PC-3 (cell line): ENCODE measurements at regions not wholly inside any gene's neighbourhood (a gene's known extent, or its start where the extent isn't known, plus 50 kb on each side); places are given as distances from the start of the nearest gene placed in this dataset.

Experiments used
- ATAC-seq: fragments of 200-7000 bp; cut with Tn5 transposase; 2 replicates; pipeline ENCODE4 v1.9.1; 2020; ENCODE audit warnings: mild to moderate bottlenecking, moderate library complexity
- BruUV-seq: library from RNA; stranded (reverse); fragments of 400-500 nt; replicated peaks from 2 replicates; lab custom pipeline; 2021; lab: Mats Ljungman, UMichigan
- CTCF ChIA-PET: fragments of 300-600 bp; sonication (Branson Sonifier 250); formaldehyde crosslinking; loops from one replicate; lab custom pipeline; 2022; ENCODE audit warnings: antibody characterized with exemption; lab: Charles Lee
- POLR2A ChIA-PET: fragments of 300-600 bp; sonication (Branson Sonifier 250); formaldehyde crosslinking; loops from one replicate; lab custom pipeline; 2022; ENCODE audit warnings: antibody characterized with exemption; ENCODE audit not compliant: unreplicated experiment; lab: Charles Lee
- DNase-seq: peaks from one replicate; pipeline ENCODE4 v3.0.0-alpha.2; 2015
- H2AFZ ChIP-seq: fragments of 300-600 bp; sonication (generic); 2 replicates; pipeline ENCODE4 v1.6.0; 2016; ENCODE audit warnings: antibody characterized with exemption, low read length
- H3F3A ChIP-seq: fragments of 300-600 bp; sonication (generic); one replicate; pipeline ENCODE4 v1.6.0; 2017; ENCODE audit warnings: antibody characterized with exemption, low read length, control low read depth, mild to moderate bottlenecking; ENCODE audit not compliant: unreplicated experiment
- H3K27ac ChIP-seq: fragments of 300-600 bp; sonication (generic); 2 replicates; pipeline ENCODE4 v1.5.1; 2016; ENCODE audit warnings: mild to moderate bottlenecking, low read length
- H3K27me3 ChIP-seq: fragments of 300-600 bp; sonication (generic); 2 replicates; pipeline ENCODE4 v1.6.1; 2016; ENCODE audit warnings: low read length, mixed read lengths
- H3K36me3 ChIP-seq: fragments of 300-600 bp; sonication (generic); 2 replicates; pipeline ENCODE4 v1.6.1; 2016; ENCODE audit warnings: low read depth, mixed run types, low read length, mixed read lengths
- H3K4me1 ChIP-seq: fragments of 300-600 bp; sonication (generic); 2 replicates; pipeline ENCODE4 v1.5.1; 2016; ENCODE audit warnings: low read length; ENCODE audit not compliant: insufficient read depth
- H3K4me2 ChIP-seq: fragments of 300-600 bp; sonication (generic); 2 replicates; pipeline ENCODE4 v1.6.0; 2016; ENCODE audit warnings: low read length
- H3K4me3 ChIP-seq: fragments of 300-600 bp; sonication (generic); 2 replicates; pipeline ENCODE4 v1.5.1; 2016; ENCODE audit warnings: mild to moderate bottlenecking, low read length, mixed read lengths
- H3K79me2 ChIP-seq: fragments of 300-600 bp; sonication (generic); 2 replicates; pipeline ENCODE4 v1.6.1; 2017; ENCODE audit warnings: low read length, mixed read lengths
- H3K9ac ChIP-seq: fragments of 300-600 bp; sonication (generic); 2 replicates; pipeline ENCODE4 v1.6.0; 2016; ENCODE audit warnings: mild to moderate bottlenecking, low read length
- H3K9me2 ChIP-seq: fragments of 300-600 bp; sonication (generic); replicated peaks from 2 replicates; pipeline ENCODE4 v1.6.1; 2016; ENCODE audit warnings: mixed run types, low read length, mixed read lengths
- H3K9me3 ChIP-seq: fragments of 300-600 bp; sonication (generic); 2 replicates; pipeline ENCODE4 v1.6.1; 2016; ENCODE audit warnings: low read length, mixed read lengths
- H4K20me1 ChIP-seq: fragments of 300-600 bp; sonication (generic); 2 replicates; pipeline ENCODE4 v1.6.1; 2016; ENCODE audit warnings: low read length, mixed read lengths
- CTCF ChIP-seq: fragments of 300-600 bp; sonication (generic); conservative IDR thresholded peaks from 2 replicates; pipeline ENCODE4 v1.5.1; 2017; ENCODE audit warnings: antibody characterized with exemption, low read depth, mild to moderate bottlenecking, low read length
- EZH2 ChIP-seq: fragments of 300-600 bp; sonication (generic); IDR thresholded peaks from one replicate; pipeline ENCODE4 v1.6.1; 2017; ENCODE audit warnings: antibody characterized with exemption, mild to moderate bottlenecking, low read length; ENCODE audit not compliant: unreplicated experiment
- EZH2phosphoT487 ChIP-seq: fragments of 300-600 bp; sonication (generic); IDR thresholded peaks from 2 replicates; pipeline ENCODE4 v1.6.1; 2018; ENCODE audit warnings: mild to moderate bottlenecking, antibody characterized with exemption, low read length, borderline replicate concordance
- intact Hi-C: fragments of 100-400 bp; cut with micrococcal nuclease; formaldehyde crosslinking; loops from 2 replicates; pipeline ENCODE4 v1.9.0; 2023

GRCh38 chr15:38944536-38944935 is 379.9 kb upstream of the RASGRP1 start:
- intact Hi-C loops: no loop called here
- ChIA-PET POLR2A (no interaction called here), CTCF (no interaction called here)

GRCh38 chr15:38945551-38946298 is 381.1 kb upstream of the RASGRP1 start:
- no peak overlapping the region for H3K4me2 ChIP-seq
- no peaks in the 10 kb centered on the region for H3K9me3 ChIP-seq
- ChIA-PET CTCF (no interaction called here), POLR2A (interaction anchor here (0.6 kb wide), 1 partner anchor 43 kb away, joined by 3 read pairs; no protein-coding TSS in a partner anchor)
- H3F3A ChIP-seq: no peaks in the 10 kb centered on the region
- H3K79me2 ChIP-seq: no peaks in the 10 kb centered on the region
- no TSS peak for BruUV-seq
- no peak overlapping the region for H2AFZ ChIP-seq
- no peak overlapping the region for H3K9ac ChIP-seq
- H3K9me2 ChIP-seq: no peaks in the 10 kb centered on the region
- TF ChIP-seq EZH2phosphoT487 (no peak), CTCF (no peak), EZH2 (no peak)
- intact Hi-C loops: no loop called here
- ATAC-seq: no peak; the same call in 1 of the 2 replicates
- no peaks in the 10 kb centered on the region for H3K36me3 ChIP-seq
- no peak overlapping the region for H3K27ac ChIP-seq
- H3K4me3 ChIP-seq: no peak overlapping the region
- peaks cover 5% of the 10 kb centered on the region; the same call in 1 of the 2 replicates for H3K4me1 ChIP-seq
- DNase-seq: no peak
- no peaks in the 10 kb centered on the region for H3K27me3 ChIP-seq
- no peaks in the 10 kb centered on the region for H4K20me1 ChIP-seq

More at GRCh38 chr15:38944536-38944935, 379.9 kb upstream of the RASGRP1 start:
- Histone ChIP-seq H4K20me1 (no peaks in the 10 kb centered on the region), H3K27me3 (no peaks in the 10 kb centered on the region), H3K79me2 (no peaks in the 10 kb centered on the region), H3K36me3 (no peaks in the 10 kb centered on the region), H3K9me3 (no peaks in the 10 kb centered on the region), H3F3A (no peaks in the 10 kb centered on the region), H3K4me2 (no peak overlapping the region), H3K4me3 (no peak overlapping the region), H2AFZ (no peak overlapping the region), H3K4me1 (peaks cover 5% of the 10 kb centered on the region; the same call in 1 of the 2 replicates), H3K9ac (no peak overlapping the region), H3K9me2 (no peaks in the 10 kb centered on the region), H3K27ac (no peak overlapping the region)
- DNase-seq: no peak
- no peak for ATAC-seq
- no peak for TF ChIP-seq CTCF
- no peak for TF ChIP-seq EZH2
- TF ChIP-seq EZH2phosphoT487: no peak
- BruUV-seq: no TSS peak

GRCh38 chr15:38954090-38954489 is 389.5 kb upstream of the RASGRP1 start:
- ChIA-PET CTCF (interaction anchor here (0.6 kb wide), 1 partner anchor 390 kb away, joined by 3 read pairs; no protein-coding TSS in a partner anchor), POLR2A (no interaction called here)
- Histone ChIP-seq H3F3A (no peaks in the 10 kb centered on the region), H3K9ac (no peak overlapping the region), H3K9me3 (no peaks in the 10 kb centered on the region), H3K9me2 (no peaks in the 10 kb centered on the region), H3K36me3 (no peaks in the 10 kb centered on the region), H3K27me3 (no peaks in the 10 kb centered on the region), H3K79me2 (no peaks in the 10 kb centered on the region), H2AFZ (no peak overlapping the region), H3K4me1 (no peaks in the 10 kb centered on the region), H3K4me2 (no peak overlapping the region), H3K4me3 (no peak overlapping the region), H4K20me1 (no peaks in the 10 kb centered on the region), H3K27ac (no peak overlapping the region)
- TF ChIP-seq EZH2phosphoT487: no peak
- TF ChIP-seq EZH2: no peak
- no peak for TF ChIP-seq CTCF
- DNase-seq (no peak), ATAC-seq (no peak)
- intact Hi-C loops: no loop called here
- no TSS peak for BruUV-seq
